H1 (cell line): ENCODE measurements at regions not wholly inside any gene's neighbourhood (a gene's known extent, or its start where the extent isn't known, plus 50 kb on each side); places are given as distances from the start of the nearest gene placed in this dataset.

Source experiments
- CBX5 ChIP-seq: fragments of 300-800, 300-1000 bp; sonication (generic); IDR thresholded peaks from 2 replicates; pipeline ENCODE4 v1.7.1; 2016; ENCODE audit warnings: antibody characterized with exemption, low read length, low read depth
- CHD7 ChIP-seq: fragments of 300-600 bp; sonication (generic); IDR thresholded peaks from 2 replicates; pipeline ENCODE4 v1.7.1; 2012; ENCODE audit warnings: low read length, moderate library complexity, mild to moderate bottlenecking, inconsistent platforms; ENCODE audit not compliant: insufficient replicate concordance
- E2F6 ChIP-seq: IDR thresholded peaks from 2 replicates; pipeline ENCODE4 v1.6.1; 2012; ENCODE audit warnings: inconsistent platforms
- GTF2F1 ChIP-seq: IDR thresholded peaks from 2 replicates; pipeline ENCODE4 v1.6.1; 2012; ENCODE audit warnings: low read depth, low read length, improper control_type of control experiment, borderline replicate concordance
- JUND ChIP-seq: IDR thresholded peaks from 2 replicates; pipeline ENCODE4 v1.6.1; 2011; ENCODE audit warnings: mild to moderate bottlenecking, improper control_type of control experiment, low read length
- SAP30 ChIP-seq: fragments of 300-600 bp; sonication (generic); IDR thresholded peaks from 2 replicates; pipeline ENCODE4 v1.7.1; 2012; ENCODE audit warnings: low read length, moderate library complexity, mild to moderate bottlenecking, inconsistent platforms; ENCODE audit not compliant: insufficient read depth, insufficient replicate concordance
- TAF1 ChIP-seq: IDR thresholded peaks from 2 replicates; pipeline ENCODE4 v1.6.1; 2011; ENCODE audit warnings: mild to moderate bottlenecking, low read depth, low read length
- TAF7 ChIP-seq: optimal IDR thresholded peaks from 2 replicates; pipeline ENCODE3; 2011; ENCODE audit warnings: low read depth, mild to moderate bottlenecking, inconsistent platforms, low read length, moderate library complexity, borderline replicate concordance
- YY1 ChIP-seq: IDR thresholded peaks from 2 replicates; pipeline ENCODE4 v1.6.1; 2011; ENCODE audit warnings: low read depth, mild to moderate bottlenecking, low read length
- TF ChIP-seq, protein P1 (sequence below): IDR thresholded peaks from 2 replicates; pipeline ENCODE4 v1.6.1; 2012; ENCODE audit warnings: inconsistent platforms

DNA sequence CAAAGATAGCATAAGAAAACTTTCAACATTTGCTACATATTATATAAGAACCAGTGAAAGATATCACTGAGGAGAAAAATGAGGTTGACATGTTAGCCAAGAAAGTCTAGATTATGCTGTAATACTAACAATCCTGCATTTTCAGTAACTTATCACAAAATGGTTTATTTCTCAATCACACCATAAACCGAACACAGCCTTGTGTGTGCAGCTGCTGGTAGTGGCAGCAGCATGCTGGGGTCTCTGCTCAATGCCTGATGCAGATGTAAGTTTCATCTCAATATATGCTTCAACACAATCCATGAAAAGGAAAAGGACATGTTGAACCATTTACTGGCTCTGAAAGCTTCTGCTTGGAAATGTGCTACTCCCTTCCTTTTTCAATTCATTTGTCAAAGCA, 376.3 kb downstream of the GPD2 start (continued):
- TF ChIP-seq SAP30 (no peak), CBX5 (no peak), GTF2F1 (no peak), TAF1 (no peak), E2F6 (no peak), YY1 (no peak), JUND (no peak), TAF7 (no peak), CHD7 (no peak)
- TF ChIP-seq, protein P1, sequence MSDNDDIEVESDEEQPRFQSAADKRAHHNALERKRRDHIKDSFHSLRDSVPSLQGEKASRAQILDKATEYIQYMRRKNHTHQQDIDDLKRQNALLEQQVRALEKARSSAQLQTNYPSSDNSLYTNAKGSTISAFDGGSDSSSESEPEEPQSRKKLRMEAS: no peak
